Activated naive CD8-positive, alpha-beta T cell treated with anti-CD3 and anti-CD28 coated beads, Interleukin-2, amount 50 U/mL, for 24 hours (primary cell): ENCODE measurements at regions not wholly inside any gene's neighbourhood (a gene's known extent, or its start where the extent isn't known, plus 50 kb on each side); places are given as distances from the start of the nearest gene placed in this dataset.

ENCODE experiments used
- ATAC-seq: fragments of 150-1000 bp; cut with Tn5 transposase; one replicate; pipeline ENCODE4 v1.10.0; 2021
- DNase-seq: peaks from one replicate; pipeline ENCODE4 v3.0.0; 2021
- H3K27ac Mint-ChIP-seq: one replicate; pipeline ENCODE4 v1.8.0; 2021; ENCODE audit warnings: mild to moderate bottlenecking, mixed read lengths
- H3K27me3 Mint-ChIP-seq: one replicate; pipeline ENCODE4 v1.8.0; 2021; ENCODE audit warnings: mixed read lengths
- H3K36me3 Mint-ChIP-seq: one replicate; pipeline ENCODE4 v1.8.0; 2021; ENCODE audit warnings: low read depth, mixed read lengths
- H3K4me1 Mint-ChIP-seq: one replicate; pipeline ENCODE4 v1.8.0; 2021; ENCODE audit warnings: mixed read lengths
- H3K4me3 Mint-ChIP-seq: one replicate; pipeline ENCODE4 v1.8.0; 2021; ENCODE audit warnings: mild to moderate bottlenecking, moderate library complexity, mixed read lengths
- H3K9me3 Mint-ChIP-seq: one replicate; pipeline ENCODE4 v1.8.0; 2021; ENCODE audit warnings: mixed read lengths

GRCh38 chr9:126095546-126096190 lies 231.0 kb upstream of the MVB12B start:
- Mint-ChIP-seq H3K4me3 (no peak overlapping the region), H3K27me3 (peaks cover 2% of the 10 kb centered on the region), H3K9me3 (no peaks in the 10 kb centered on the region), H3K4me1 (no peaks in the 10 kb centered on the region), H3K36me3 (no peaks in the 10 kb centered on the region), H3K27ac (no peak overlapping the region)
- DNase-seq (no peak), ATAC-seq (no peak)

GRCh38 chr9:126096340-126096739 lies 230.3 kb upstream of the MVB12B start:
- Mint-ChIP-seq H3K9me3 (no peaks in the 10 kb centered on the region), H3K4me1 (no peaks in the 10 kb centered on the region), H3K4me3 (no peak overlapping the region), H3K27me3 (peaks cover 3% of the 10 kb centered on the region), H3K36me3 (no peaks in the 10 kb centered on the region), H3K27ac (no peak overlapping the region)
- DNase-seq: no peak
- ATAC-seq: no peak

- Mint-ChIP-seq H3K27ac (no peak overlapping the region), H3K27me3 (peaks cover 5% of the 10 kb centered on the region), H3K4me3 (no peak overlapping the region), H3K4me1 (no peaks in the 10 kb centered on the region), H3K9me3 (no peaks in the 10 kb centered on the region), H3K36me3 (no peaks in the 10 kb centered on the region)
- ATAC-seq (no peak), DNase-seq (no peak)
These were observed 228.9 kb upstream of the MVB12B start for GRCh38 chr9:126097679-126098078.

GRCh38 chr9:126106404-126106803 lies 220.2 kb upstream of the MVB12B start:
- Mint-ChIP-seq H3K4me1 (no peaks in the 10 kb centered on the region), H3K27me3 (peaks cover 21% of the 10 kb centered on the region), H3K9me3 (no peaks in the 10 kb centered on the region), H3K4me3 (no peak overlapping the region), H3K36me3 (no peaks in the 10 kb centered on the region), H3K27ac (no peak overlapping the region)
- no peak for ATAC-seq
- no peak for DNase-seq

- Mint-ChIP-seq H3K4me1 (no peaks in the 10 kb centered on the region), H3K27me3 (peaks cover 19% of the 10 kb centered on the region), H3K36me3 (no peaks in the 10 kb centered on the region), H3K27ac (no peak overlapping the region), H3K4me3 (no peak overlapping the region), H3K9me3 (no peaks in the 10 kb centered on the region)
- no peak for DNase-seq
- ATAC-seq: no peak
These were observed 218.9 kb upstream of the MVB12B start for GRCh38 chr9:126107693-126108092.

- DNase-seq: no peak
- Mint-ChIP-seq H3K36me3 (no peaks in the 10 kb centered on the region), H3K27me3 (peaks cover 14% of the 10 kb centered on the region), H3K4me1 (no peaks in the 10 kb centered on the region), H3K9me3 (no peaks in the 10 kb centered on the region), H3K4me3 (no peak overlapping the region), H3K27ac (no peak overlapping the region)
- ATAC-seq: no peak
These were observed 218.4 kb upstream of the MVB12B start for GRCh38 chr9:126108240-126108639.

GRCh38 chr9:126109575-126109974 lies 217.1 kb upstream of the MVB12B start:
- H3K9me3 Mint-ChIP-seq: no peaks in the 10 kb centered on the region
- H3K27me3 Mint-ChIP-seq: peaks cover 14% of the 10 kb centered on the region
- H3K27ac Mint-ChIP-seq: no peak overlapping the region
- H3K4me3 Mint-ChIP-seq: no peak overlapping the region
- no peaks in the 10 kb centered on the region for H3K4me1 Mint-ChIP-seq
- no peak for ATAC-seq
- DNase-seq: no peak
- H3K36me3 Mint-ChIP-seq: no peaks in the 10 kb centered on the region

GRCh38 chr9:126111556-126111955 lies 215.1 kb upstream of the MVB12B start:
- H3K9me3 Mint-ChIP-seq: no peaks in the 10 kb centered on the region
- DNase-seq (no peak), ATAC-seq (no peak)
- no peak overlapping the region for H3K27ac Mint-ChIP-seq
- H3K36me3 Mint-ChIP-seq: no peaks in the 10 kb centered on the region
- H3K4me1 Mint-ChIP-seq: no peaks in the 10 kb centered on the region
- H3K4me3 Mint-ChIP-seq: no peak overlapping the region
- H3K27me3 Mint-ChIP-seq: peaks cover 13% of the 10 kb centered on the region

GRCh38 chr9:126112135-126112720 lies 214.4 kb upstream of the MVB12B start:
- Mint-ChIP-seq H3K36me3 (no peaks in the 10 kb centered on the region), H3K27ac (no peak overlapping the region), H3K9me3 (no peaks in the 10 kb centered on the region), H3K4me1 (no peaks in the 10 kb centered on the region), H3K27me3 (peaks cover 13% of the 10 kb centered on the region), H3K4me3 (no peak overlapping the region)
- ATAC-seq (no peak), DNase-seq (no peak)

GRCh38 chr9:126113176-126113575 lies 213.5 kb upstream of the MVB12B start:
- no peaks in the 10 kb centered on the region for H3K9me3 Mint-ChIP-seq
- ATAC-seq (no peak), DNase-seq (no peak)
- no peaks in the 10 kb centered on the region for H3K36me3 Mint-ChIP-seq
- H3K27ac Mint-ChIP-seq: no peak overlapping the region
- H3K4me3 Mint-ChIP-seq: no peak overlapping the region
- H3K27me3 Mint-ChIP-seq: peaks cover 17% of the 10 kb centered on the region
- H3K4me1 Mint-ChIP-seq: no peaks in the 10 kb centered on the region

GRCh38 chr9:126113756-126114408 lies 212.7 kb upstream of the MVB12B start:
- H3K27me3 Mint-ChIP-seq: peaks cover 14% of the 10 kb centered on the region
- no peaks in the 10 kb centered on the region for H3K4me1 Mint-ChIP-seq
- ATAC-seq: no peak
- no peak overlapping the region for H3K4me3 Mint-ChIP-seq
- DNase-seq: no peak
- H3K36me3 Mint-ChIP-seq: no peaks in the 10 kb centered on the region
- H3K27ac Mint-ChIP-seq: no peak overlapping the region
- H3K9me3 Mint-ChIP-seq: no peaks in the 10 kb centered on the region

GRCh38 chr9:126114409-126114760 lies 212.2 kb upstream of the MVB12B start:
- peaks cover 14% of the 10 kb centered on the region for H3K27me3 Mint-ChIP-seq
- H3K36me3 Mint-ChIP-seq: no peaks in the 10 kb centered on the region
- no peaks in the 10 kb centered on the region for H3K4me1 Mint-ChIP-seq
- DNase-seq (no peak), ATAC-seq (no peak)
- no peak overlapping the region for H3K27ac Mint-ChIP-seq
- H3K9me3 Mint-ChIP-seq: no peaks in the 10 kb centered on the region
- no peak overlapping the region for H3K4me3 Mint-ChIP-seq

GRCh38 chr9:126114850-126115460 lies 211.7 kb upstream of the MVB12B start:
- Mint-ChIP-seq H3K36me3 (no peaks in the 10 kb centered on the region), H3K9me3 (no peaks in the 10 kb centered on the region), H3K27me3 (peaks cover 14% of the 10 kb centered on the region), H3K4me3 (no peak overlapping the region), H3K27ac (no peak overlapping the region), H3K4me1 (no peaks in the 10 kb centered on the region)
- ATAC-seq (no peak), DNase-seq (no peak)

GRCh38 chr9:126116351-126117157 lies 210.1 kb upstream of the MVB12B start:
- Mint-ChIP-seq H3K4me3 (no peak overlapping the region), H3K4me1 (no peaks in the 10 kb centered on the region), H3K27ac (no peak overlapping the region), H3K27me3 (peaks cover 14% of the 10 kb centered on the region), H3K9me3 (no peaks in the 10 kb centered on the region), H3K36me3 (no peaks in the 10 kb centered on the region)
- ATAC-seq: no peak
- DNase-seq: no peak

GRCh38 chr9:126117158-126117425 lies 209.5 kb upstream of the MVB12B start:
- ATAC-seq: no peak
- no peak for DNase-seq
- H3K36me3 Mint-ChIP-seq: no peaks in the 10 kb centered on the region
- peaks cover 14% of the 10 kb centered on the region for H3K27me3 Mint-ChIP-seq
- H3K27ac Mint-ChIP-seq: no peak overlapping the region
- no peak overlapping the region for H3K4me3 Mint-ChIP-seq
- H3K4me1 Mint-ChIP-seq: no peaks in the 10 kb centered on the region
- H3K9me3 Mint-ChIP-seq: no peaks in the 10 kb centered on the region
